ENCODE measurements at regions not wholly inside any gene's neighbourhood (a gene's known extent, or its start where the extent isn't known, plus 50 kb on each side); places are given as distances from the start of the nearest gene placed in this dataset.

GRCh38 chr5:4356201-4356600, 760.6 kb downstream of the IRX1 start:
- H3K36me3 Mint-ChIP-seq (ENCODE audit: low read depth) = no peaks in the 10 kb centered on the region
- DNase-seq (ENCODE audit: low read depth, low spot score) = no peak
- no peak for TF ChIP-seq CTCF (conservative IDR thresholded peaks at IDR 0.05)
- peaks cover 6% of the 10 kb centered on the region for H3K9me3 Mint-ChIP-seq
- no peak overlapping the region for H3K4me3 Mint-ChIP-seq
- no peaks in the 10 kb centered on the region for H3K27me3 Mint-ChIP-seq (ENCODE audit: low read depth)
- no peaks in the 10 kb centered on the region for H3K4me1 Mint-ChIP-seq
- H3K27ac Mint-ChIP-seq (ENCODE audit: unreplicated experiment) = no peak overlapping the region

- H3K4me1 Mint-ChIP-seq = peaks cover 29% of the 10 kb centered on the region
- DNase-seq (ENCODE audit: low read depth, low spot score) = no peak
- TF ChIP-seq CTCF (conservative IDR thresholded peaks at IDR 0.05) = no peak
- H3K27me3 Mint-ChIP-seq (ENCODE audit: low read depth) = peaks cover under 1% of the 10 kb centered on the region
- H3K27ac Mint-ChIP-seq (ENCODE audit: unreplicated experiment) = no peak overlapping the region
- no peak overlapping the region for H3K4me3 Mint-ChIP-seq
- H3K9me3 Mint-ChIP-seq = peaks cover 3% of the 10 kb centered on the region
- no peaks in the 10 kb centered on the region for H3K36me3 Mint-ChIP-seq (ENCODE audit: low read depth)
Observed at GRCh38 chr5:4359847-4360246, 764.2 kb downstream of the IRX1 start.

GRCh38 chr5:4361753-4362152, 766.1 kb downstream of the IRX1 start:
- peaks cover 3% of the 10 kb centered on the region for H3K9me3 Mint-ChIP-seq
- peaks cover 9% of the 10 kb centered on the region for H3K27me3 Mint-ChIP-seq (ENCODE audit: low read depth)
- H3K27ac Mint-ChIP-seq (ENCODE audit: unreplicated experiment) = no peak overlapping the region
- no peak for DNase-seq (ENCODE audit: low read depth, low spot score)
- no peak for TF ChIP-seq CTCF (conservative IDR thresholded peaks at IDR 0.05)
- H3K4me1 Mint-ChIP-seq = peaks cover 33% of the 10 kb centered on the region
- H3K4me3 Mint-ChIP-seq = no peak overlapping the region
- H3K36me3 Mint-ChIP-seq (ENCODE audit: low read depth) = no peaks in the 10 kb centered on the region

- H3K27me3 Mint-ChIP-seq (ENCODE audit: low read depth) = peaks cover 12% of the 10 kb centered on the region
- no peaks in the 10 kb centered on the region for H3K36me3 Mint-ChIP-seq (ENCODE audit: low read depth)
- no peak overlapping the region for H3K4me3 Mint-ChIP-seq
- H3K4me1 Mint-ChIP-seq = peaks cover 33% of the 10 kb centered on the region
- H3K9me3 Mint-ChIP-seq = peaks cover 3% of the 10 kb centered on the region
- no peak for DNase-seq (ENCODE audit: low read depth, low spot score)
- no peak for TF ChIP-seq CTCF (conservative IDR thresholded peaks at IDR 0.05)
- H3K27ac Mint-ChIP-seq (ENCODE audit: unreplicated experiment) = no peak overlapping the region
Observed at GRCh38 chr5:4362411-4362810, 766.8 kb downstream of the IRX1 start.

GRCh38 chr5:4363045-4363444, 767.4 kb downstream of the IRX1 start:
- DNase-seq (ENCODE audit: low read depth, low spot score) = no peak
- Mint-ChIP-seq H3K9me3 (peaks cover 3% of the 10 kb centered on the region), H3K4me1 (peaks cover 33% of the 10 kb centered on the region), H3K36me3 (ENCODE audit: low read depth) (no peaks in the 10 kb centered on the region), H3K4me3 (no peak overlapping the region), H3K27ac (ENCODE audit: unreplicated experiment) (no peak overlapping the region), H3K27me3 (ENCODE audit: low read depth) (peaks cover 12% of the 10 kb centered on the region)
- no peak for TF ChIP-seq CTCF (conservative IDR thresholded peaks at IDR 0.05)

GRCh38 chr5:4366628-4367027, 771.0 kb downstream of the IRX1 start:
- H3K36me3 Mint-ChIP-seq (ENCODE audit: low read depth) = no peaks in the 10 kb centered on the region
- H3K4me3 Mint-ChIP-seq = no peak overlapping the region
- H3K27ac Mint-ChIP-seq (ENCODE audit: unreplicated experiment) = no peak overlapping the region
- no peak for TF ChIP-seq CTCF (conservative IDR thresholded peaks at IDR 0.05)
- peaks cover 19% of the 10 kb centered on the region for H3K27me3 Mint-ChIP-seq (ENCODE audit: low read depth)
- no peak for DNase-seq (ENCODE audit: low read depth, low spot score)
- no peaks in the 10 kb centered on the region for H3K9me3 Mint-ChIP-seq
- peaks cover 49% of the 10 kb centered on the region for H3K4me1 Mint-ChIP-seq

All from neural crest cell (in vitro differentiated cells).